GM12892 (cell line): ENCODE measurements at regions not wholly inside any gene's neighbourhood (a gene's known extent, or its start where the extent isn't known, plus 50 kb on each side); places are given as distances from the start of the nearest gene placed in this dataset.

ENCODE experiments used
- POLR2A ChIP-seq: IDR thresholded peaks from 2 replicates; pipeline ENCODE4 v1.6.1; 2011; ENCODE audit warnings: low read depth, low read length, control low read depth
- POLR2AphosphoS5 ChIP-seq: IDR thresholded peaks from 2 replicates; pipeline ENCODE4 v1.6.1; 2011; ENCODE audit warnings: low read depth, low read length, control low read depth

DNA sequence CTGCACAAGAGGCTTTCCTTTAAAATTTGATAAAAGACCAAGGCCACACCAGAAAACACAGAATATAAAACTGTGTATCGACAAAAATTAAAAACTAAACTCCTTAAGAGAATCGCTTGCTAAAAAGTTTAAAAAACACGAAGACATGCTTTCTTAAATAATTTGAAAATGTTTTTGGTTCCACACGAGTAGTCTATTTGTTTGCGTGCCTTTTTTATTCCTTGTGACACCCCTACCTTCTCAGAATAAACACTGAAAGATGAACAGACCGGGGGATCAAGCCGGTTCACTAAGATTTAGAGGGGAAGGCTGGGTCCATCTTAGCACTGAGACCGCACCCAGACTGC, 256.4 kb upstream of the STARD13 start:
- no peak for TF ChIP-seq POLR2AphosphoS5
- no peak for TF ChIP-seq POLR2A
